Right forelimb (tissue), 1 donor: ENCODE measurements at regions not wholly inside any gene's neighbourhood (a gene's known extent, or its start where the extent isn't known, plus 50 kb on each side); places are given as distances from the start of the nearest gene placed in this dataset.
"Not testable (repeated sequence)": the region's sequence is repeated elsewhere in the genome, so short reads cannot be mapped to it uniquely, and the experiment has no call there.

ENCODE experiments used
- DNase-seq: peaks from one replicate; pipeline ENCODE4 v3.0.0-alpha.2; 2018

DNA sequence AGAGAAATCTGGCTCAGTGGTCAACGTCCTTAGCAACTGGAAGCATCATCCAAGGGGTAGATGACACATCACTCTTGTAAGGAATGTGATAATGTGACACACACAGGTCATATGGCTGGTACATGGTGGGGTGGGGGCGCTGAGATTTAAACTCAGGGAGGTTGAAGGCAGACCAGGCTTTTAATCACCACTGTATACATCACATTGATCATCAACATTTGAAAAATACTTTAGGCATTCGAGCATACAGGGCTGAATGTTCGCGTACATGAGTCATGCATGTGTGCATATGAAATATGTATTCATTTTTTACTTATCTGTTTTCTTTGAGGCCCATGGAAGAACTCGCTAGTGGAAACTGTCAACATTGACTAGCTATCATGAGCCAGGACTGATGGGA is 976.4 kb downstream of the VRK1 start:
- no peak for DNase-seq

DNA sequence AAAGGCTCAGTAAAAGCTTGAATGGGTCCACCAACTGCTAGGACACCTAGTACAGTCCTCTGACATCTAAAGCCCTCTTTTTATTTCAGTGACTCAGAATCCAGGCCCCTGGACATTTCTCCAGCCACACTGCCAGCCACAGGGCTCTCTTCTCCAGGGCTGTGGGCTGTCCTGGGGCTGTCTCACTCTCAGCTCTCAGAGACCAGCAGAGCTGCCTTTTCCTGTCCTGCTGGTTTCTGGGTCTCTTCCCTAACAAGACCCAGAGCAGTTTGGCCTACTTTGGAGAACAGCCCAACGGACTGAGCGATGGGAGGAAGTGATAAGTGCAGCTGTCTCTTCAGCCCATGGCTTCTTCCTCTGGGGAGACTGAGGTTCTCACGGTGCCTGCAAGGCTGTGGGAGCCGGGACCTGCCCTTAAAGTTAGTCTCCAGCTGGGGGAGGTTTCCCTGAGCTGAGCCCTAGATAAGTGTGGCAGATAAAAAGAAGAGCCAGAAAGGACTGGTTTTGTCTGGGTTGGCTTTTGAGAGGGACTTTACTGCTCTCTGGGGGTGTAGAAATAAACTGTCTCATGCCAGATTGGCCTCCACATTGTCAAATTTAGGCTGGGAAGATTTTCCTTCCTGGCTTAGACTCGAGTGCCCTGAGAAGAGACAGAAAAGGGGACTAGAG is 979.8 kb downstream of the VRK1 start:
- no peak for DNase-seq

DNA sequence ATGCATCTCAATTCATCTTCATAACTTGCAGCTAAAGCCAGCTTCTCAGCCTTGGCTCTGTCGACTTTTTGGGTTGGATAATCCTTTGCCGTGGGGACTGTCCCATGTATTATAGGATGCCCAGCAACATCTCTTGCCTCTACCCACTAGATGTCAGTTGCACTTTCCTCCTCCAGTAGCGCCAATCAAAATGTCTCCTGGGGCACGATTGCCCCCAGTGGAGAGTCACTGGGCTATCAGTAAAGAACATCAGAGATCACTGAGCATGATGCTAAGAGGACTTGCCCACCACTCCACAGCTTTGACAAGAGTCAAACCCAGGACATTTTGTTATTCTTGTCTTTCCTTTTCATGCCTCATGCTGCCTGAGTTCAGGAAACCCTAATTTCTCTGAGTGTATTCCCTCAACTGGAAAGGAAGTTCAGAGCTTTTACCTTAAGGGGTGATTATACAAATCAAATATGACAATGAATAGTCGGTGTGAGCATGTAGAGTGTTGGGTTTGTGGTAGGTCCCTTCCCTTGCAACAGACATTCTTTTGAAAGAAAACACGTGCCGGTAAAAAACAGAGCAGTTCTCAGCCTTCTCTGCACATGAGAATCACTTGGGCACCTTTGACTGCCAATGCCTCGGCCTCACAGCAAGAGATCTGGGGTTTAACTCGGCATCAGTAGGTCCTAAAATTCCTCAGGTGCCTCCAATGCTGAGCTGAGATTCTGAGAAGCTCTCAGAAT is 980.6 kb downstream of the VRK1 start:
- no peak for DNase-seq

DNA sequence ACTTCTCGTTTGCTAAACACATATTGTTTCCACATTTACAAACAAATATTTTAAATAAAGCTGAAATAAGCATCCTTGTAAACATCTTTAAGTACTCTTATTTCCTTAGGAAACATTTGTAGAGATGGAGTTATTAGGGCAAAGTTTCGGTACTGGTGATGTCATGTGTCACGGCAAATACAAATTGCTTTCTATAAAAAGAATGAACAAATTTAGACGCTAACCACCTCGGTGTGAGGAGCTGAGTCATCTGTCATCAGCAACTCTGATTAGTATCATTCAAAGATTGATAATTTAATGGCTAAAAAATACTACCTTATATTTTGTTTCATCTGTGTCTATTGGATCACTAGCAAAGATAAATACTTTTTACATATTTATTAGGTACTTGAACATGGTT is 982.0 kb downstream of the VRK1 start:
- DNase-seq: no peak

DNA sequence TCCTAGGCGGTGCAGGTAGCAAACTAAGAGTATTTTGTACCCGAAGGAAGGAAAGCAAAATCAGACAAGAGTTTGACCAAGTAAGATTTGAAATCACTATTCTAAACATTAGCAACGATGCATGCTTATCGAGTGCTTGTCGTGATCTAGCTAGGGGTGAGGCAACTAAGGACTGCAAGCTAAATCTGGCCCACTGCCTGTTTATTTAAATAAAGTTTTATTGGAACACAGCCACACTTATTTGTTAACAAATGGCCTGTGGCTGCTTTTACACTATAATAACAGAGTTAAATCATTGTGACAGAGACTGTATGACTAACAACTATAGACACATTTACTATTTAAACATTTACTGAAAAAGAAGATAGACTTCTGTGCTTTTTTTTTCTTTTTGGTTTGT is 983.6 kb downstream of the VRK1 start:
- DNase-seq: no peak

DNA sequence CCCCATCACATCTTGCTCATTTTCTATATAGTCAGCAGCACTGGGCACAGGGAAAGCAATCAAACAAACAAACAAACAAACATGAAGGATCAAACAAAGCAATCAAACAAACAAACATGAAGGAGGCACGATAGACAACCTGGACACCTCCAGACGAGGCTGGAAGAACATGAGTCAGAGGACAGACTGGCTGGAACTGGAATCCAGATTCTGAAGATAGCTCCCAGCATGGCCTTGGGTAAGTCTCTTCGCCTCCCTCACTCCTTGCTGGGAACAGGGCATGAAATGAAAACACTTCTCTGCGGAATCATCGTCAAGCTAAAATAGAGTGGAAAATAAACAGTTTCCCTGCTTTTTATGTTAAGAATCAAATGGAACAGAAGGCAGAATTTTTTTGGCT is 984.8 kb downstream of the VRK1 start:
- no peak for DNase-seq

DNA sequence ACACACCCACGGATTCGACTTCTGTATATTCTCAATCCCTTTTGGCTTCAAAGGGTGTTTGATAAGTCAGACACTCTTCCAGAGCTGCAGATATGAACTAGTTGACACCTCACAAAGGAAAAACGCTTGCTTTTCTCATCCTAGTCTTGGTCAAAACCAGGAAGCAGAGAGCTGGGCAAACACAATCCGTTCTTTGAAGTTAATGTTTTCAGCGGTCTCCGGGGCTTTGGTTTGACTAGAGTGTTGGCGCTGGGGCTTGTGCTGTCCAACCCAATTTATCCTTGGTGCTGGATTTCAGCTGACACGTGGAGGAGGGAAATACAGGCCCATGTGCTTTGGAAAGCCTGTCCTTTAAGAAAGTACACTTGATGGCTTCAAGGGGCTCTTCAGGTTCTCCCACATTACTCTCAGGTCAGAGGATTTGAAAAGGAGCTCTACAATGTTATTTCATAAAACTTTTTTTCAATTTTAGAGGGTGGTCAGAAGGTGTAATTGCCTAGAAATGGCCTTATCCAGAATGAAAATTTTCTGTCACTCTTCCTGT is 985.8 kb downstream of the VRK1 start:
- no peak for DNase-seq

DNA sequence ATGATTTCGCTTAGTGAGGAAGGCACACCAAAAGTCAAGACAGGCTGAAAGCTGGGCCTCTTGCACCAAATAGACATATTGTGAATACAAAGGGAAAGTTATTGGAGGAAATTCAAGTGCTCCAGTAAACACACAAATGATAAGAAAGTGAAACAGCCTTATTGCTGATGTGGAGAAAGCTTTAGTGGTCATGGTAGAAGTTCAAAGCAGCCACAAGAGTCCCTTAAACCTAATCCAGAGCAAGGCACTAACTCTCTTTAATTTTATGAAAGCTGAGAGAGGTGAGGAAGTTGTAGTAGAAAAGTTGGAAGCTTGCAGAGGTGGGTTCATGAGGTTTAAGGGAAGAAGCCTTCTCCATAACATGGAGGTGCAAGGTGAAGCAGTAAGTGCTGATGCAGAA is 988.3 kb downstream of the VRK1 start:
- no peak for DNase-seq

DNA sequence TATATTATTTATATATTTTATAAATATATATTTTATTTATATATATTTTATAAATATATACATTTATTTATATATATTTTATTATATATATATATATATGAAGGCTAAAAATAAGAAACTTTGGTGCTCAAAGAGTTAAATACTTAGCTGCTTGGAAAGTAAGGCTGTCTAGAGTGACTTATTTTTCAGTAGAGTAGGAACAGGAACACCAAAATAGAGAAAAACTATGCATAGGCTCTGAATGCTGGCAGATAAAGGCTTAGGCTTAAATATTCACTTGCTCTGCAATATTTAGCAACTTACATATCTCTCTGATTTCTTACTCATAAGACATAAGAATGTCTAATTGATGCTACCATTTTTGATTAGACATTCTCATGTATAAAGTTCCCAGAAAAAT is 991.2 kb downstream of the VRK1 start:
- DNase-seq: no peak

DNA sequence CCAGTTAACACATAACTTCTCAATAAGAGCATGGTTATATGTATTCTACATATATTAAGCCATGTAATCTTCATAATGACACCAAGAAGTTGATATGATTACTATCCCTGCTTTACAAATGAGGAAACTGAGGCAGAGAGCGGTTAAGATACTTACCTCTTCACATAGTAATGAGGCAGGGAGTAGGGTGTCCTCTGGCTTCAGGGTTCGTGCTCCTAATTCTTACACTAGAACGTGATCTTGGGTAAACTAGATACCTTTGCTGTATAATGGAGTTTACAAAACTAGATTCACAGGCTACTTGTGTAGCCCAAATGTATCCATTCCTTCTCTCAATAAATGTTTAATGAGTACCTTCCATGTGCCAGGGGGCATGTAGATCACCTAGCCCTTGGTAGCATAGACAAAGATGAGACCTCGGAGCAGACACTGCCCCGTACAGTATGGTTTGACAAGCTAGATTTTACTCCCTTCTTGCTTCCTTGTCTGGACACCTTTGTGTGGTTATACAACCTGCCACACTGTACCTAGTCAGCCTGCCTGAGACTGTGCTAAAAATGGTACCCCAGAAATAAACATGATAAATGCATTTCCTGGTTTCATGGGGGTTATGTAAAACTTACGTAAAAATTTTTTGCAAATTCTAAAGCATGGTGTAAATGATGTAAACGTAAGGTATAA is 991.8 kb downstream of the VRK1 start:
- no peak for DNase-seq

DNA sequence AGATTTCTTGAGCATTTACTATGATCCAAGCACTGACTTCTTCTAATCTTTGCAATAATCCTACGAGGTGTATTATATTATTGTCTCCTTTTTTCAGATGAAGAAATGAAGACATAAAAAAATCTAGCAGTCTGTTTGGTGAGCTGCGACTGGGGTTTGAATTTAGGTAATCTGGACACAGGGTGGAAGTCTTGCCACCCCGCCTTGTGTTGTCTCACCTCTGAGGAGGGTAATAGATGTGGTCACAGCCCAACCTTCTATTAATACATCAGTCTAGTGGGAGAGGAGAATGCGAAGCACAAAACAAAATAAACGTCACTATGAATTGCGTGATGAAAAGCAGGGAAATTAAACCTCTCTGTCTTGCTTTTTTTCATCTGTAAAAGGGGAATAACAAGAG is 993.9 kb downstream of the VRK1 start:
- DNase-seq: no peak

DNA sequence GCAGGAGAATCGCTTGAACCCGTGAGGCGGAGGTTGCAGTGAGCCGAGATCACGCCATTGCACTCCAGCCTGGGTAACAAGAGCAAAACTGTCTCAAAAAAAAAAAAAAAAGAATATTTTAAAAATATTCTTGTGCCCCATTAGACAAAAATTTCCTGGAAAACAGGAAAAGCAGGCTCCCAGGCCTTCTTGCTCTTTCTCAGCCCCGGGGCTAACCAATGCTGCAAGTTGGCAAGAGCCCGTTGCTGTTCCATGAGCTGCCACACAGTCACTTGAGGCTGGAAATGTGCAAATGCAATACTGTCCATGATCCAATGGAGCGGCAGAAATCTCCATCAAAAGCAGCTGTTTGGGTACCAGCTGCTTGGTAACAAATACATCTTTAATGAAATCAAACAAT is 994.7 kb downstream of the VRK1 start:
- DNase-seq: no peak

DNA sequence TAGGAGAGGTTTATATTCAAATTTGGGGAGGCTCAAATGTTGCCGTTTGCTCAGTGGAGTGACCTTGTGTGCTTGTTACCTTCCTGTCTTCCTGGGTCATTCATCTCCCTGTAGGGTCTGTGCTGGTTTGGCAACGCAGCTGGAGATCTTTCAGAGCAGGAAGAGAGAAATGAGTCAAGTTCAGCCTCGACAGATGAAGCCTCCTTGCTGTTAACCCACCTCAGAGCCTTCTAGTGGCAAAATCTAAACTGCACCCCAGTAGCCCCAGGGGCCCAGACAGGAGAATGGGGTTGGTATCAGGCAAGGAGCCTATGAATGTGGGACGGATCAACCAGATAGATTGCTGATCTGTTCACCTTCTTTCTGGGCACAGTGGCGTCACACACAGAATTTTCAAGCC is 999.3 kb downstream of the VRK1 start:
- DNase-seq: no peak

DNA sequence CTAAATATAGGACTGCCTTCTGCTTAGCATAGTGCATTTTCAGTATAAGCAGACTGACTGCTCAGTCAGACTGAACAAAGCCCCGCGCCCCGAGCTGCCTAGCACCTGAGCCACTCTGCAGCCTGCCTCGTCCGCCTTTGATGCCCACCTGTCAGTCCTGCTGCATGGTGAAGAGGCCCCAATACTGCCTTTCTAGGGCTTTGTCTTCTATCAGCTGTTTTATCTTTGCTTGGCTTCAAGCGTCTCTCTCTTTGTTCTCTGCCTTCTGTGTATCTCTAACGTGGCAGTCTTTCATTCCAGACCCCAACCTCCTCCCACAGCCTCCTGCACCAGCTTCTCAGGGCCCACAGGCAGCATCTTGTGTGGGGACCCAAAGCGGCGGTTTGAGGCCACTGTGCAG is 1001.0 kb downstream of the VRK1 start:
- no peak for DNase-seq

DNA sequence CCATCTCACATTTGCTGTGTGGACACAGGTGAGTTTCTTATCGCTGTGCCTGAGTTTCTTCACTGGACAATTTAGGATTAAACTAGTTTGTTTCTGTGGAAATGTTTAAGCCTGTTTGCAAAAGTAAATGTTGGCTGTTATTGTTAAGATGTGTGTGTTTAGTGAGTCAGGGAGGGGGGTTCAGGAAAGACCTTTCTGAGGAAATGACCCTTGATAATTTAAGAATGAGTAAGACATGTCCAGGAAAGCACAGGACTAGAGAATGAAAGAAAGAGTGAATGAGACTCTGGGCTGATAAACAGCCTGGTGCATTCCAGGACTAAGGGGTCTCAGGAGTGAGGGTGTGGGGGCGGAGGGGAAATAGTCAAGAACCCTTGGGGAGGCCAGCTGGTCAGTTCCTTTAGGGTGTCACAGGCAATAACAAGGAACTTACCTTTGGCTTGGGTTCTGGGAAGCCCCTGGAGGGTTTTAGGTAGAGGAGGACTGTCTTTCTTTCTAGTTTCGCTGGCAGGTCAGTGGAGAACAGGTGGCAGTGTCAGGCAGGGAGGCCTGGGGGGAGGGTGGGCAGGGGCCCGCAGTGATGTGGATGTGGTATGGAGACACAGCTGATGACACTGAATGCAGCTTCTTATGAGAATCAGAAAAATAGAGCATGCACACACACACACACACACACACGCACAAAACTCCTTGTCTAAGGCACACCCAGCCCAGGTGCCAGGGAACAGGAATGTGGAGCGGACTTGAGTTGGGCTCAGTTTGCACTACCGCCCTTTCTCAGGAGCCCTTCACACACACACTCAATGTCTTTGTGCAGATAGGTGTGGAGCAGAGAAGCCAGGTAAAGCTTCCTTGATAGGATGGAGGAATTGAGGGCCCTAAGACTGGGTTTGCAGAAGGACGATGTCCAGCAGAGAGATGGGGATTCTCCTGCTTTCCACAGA is 1005.5 kb downstream of the VRK1 start:
- DNase-seq: no peak

DNA sequence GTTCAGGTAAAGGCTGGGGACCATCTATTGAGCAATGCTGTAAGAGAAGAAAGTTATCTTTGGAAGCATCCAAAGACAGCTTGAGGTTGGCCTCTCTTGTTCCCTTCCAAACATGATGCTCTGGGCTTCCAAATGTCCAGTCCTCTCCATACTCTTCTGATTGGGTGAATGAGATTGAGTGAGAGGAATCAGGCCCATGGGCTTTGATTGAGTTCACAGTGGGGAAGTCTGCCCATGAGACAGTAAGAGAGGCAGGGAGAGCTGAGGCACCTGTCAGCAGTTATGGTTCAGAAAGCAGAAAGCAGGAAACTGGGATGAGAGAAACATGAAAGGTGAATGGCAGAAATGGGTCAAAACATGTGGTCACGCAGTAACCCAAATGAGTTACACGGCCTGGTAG is 1006.9 kb downstream of the VRK1 start:
- no peak for DNase-seq

DNA sequence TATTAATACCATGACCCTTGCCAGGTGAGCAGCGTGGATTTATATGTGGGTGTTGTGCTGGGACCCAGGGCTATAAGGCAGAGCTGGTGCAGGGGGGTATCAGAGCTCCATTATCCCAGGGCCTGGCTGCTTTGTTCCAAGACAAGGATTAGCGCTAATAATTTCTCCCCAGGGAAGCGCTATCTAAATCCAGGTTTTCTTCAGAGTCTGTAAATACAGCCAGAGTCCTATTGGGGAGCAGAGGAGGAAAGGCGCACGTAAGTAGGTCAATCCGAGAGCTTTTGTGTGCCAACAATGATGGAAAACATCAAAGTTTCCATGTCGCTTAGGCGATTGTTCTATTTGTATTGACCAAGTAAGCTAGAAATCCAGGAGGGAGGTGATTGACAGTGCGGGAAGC is 1009.7 kb downstream of the VRK1 start:
- DNase-seq: no peak

DNA sequence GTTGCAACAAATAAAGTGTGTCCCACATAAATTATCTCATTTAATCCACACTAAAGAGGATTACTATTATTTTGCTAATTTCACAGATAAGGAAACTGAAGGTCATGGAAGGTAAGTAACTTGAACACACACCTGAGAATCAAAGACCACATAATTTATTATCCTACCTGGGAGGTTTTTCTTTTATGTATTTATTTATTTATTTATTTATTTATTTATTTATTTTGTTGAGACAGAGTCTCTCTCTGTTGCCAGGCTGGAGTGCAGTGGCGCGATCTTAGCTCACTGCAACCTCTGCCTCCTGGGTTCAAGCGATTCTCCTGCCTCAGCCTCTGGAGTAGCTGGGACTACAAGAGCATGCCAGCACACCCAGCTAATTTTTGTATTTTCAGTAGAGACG is 1011.4 kb downstream of the VRK1 start:
- DNase-seq: not testable (repeated sequence)

DNA sequence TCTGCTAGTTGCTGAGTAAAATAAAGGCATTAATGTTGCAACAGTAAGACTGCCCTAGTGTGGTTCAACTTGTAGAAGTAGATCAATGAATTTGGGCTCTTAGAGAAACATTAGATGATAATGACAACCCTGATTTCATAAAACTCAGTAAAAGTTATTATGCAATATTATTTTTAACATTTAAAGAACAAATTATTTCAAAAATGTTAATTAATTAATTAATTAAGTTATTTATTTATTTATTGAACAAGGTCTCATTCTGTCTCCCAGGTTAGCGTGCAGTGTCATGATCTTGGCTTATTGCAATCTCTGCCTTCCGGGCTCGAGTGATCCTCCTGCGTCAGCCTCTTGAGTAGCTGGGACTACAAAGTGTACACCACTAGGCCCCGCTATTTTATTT is 1016.4 kb downstream of the VRK1 start:
- no peak for DNase-seq

DNA sequence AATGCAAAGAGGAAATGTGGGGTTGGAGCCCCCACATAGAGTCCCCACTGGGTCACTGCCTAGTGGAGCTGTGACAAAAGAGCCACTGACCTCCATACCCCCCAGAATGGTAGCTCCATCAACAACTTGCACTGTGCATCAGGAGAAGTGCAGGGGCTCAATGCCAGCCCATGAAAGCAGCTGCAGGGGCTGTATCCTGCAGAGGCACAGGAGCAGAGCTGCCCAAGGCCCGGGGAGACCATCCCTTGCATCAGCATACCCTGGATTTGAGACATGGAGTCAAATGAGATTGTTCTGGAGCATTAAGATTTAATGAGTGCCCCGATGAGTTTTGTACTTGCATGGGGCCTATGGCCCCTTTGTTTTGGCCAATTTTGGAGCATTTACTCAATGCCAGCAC is 1023.6 kb downstream of the VRK1 start:
- no peak for DNase-seq

DNA sequence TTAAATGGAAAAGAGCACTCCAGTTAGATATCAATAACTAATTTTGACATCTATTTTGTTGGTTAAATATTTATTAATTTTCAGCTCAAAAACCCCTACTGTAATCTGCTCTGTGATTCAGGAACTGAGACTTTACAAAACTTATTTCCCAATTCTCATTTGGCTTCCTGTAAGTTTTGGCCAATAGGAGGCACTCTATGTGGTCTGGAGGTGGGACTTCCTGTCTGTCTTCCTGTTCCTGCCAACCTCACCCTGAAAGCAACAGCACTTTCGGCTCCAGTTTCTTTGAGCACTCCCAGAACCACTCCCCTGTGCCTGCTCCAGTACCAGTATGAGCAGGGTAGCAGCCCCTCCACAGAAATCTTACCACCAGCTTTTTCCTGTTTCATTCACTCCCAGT is 1027.0 kb downstream of the VRK1 start:
- DNase-seq: no peak

DNA sequence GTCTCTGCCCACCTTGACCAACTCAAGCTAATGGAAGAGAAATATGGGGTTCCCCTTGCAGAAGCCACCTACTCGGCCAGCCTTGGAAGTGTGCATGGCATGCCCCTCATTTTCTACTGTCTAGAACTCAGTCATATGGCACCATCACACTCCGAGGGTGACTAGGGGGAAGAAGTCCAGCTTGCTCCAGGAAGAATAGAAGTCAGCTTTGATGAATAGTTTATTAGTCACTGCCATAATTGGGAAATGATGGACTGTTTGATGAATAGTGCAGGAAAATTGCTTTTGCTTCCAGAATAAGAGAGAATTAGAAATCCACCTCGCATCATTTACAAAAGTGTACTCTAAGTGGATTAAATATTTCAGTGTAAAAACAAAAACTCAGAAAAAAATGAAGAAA is 1030.6 kb downstream of the VRK1 start:
- DNase-seq: no peak

DNA sequence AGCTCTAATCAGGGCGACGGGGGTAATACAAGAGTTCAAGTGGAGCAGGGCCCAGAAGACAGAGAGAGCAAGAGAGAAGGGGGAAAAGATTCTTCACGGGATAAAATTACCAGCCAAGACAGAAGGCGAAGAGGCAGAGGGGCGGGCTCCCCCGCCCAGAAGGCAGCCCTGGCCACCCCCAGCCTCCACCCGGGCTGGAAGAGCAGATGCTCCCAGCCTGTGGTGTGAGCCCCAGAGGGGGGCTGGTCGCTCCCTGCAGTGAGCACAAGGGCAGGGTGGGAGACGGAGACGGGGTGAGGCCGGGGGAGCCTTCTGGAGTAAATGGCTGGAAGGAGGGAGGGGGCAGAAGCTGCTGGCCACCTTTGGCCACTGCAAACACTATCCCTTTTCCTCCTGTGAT is 1035.6 kb downstream of the VRK1 start:
- DNase-seq: no peak
